A673 (cell line): ENCODE measurements at regions not wholly inside any gene's neighbourhood (a gene's known extent, or its start where the extent isn't known, plus 50 kb on each side); places are given as distances from the start of the nearest gene placed in this dataset.

Source experiments
- BruUV-seq: library from RNA; stranded (reverse); fragments of 400-500 nt; replicated peaks from 2 replicates; lab custom pipeline; 2021; lab: Mats Ljungman, UMichigan
- CTCF ChIA-PET: fragments of 300-600 bp; sonication (Branson Sonifier 250); formaldehyde crosslinking; loops from one replicate; lab custom pipeline; 2022; ENCODE audit warnings: antibody characterized with exemption; lab: Charles Lee
- POLR2A ChIA-PET: fragments of 300-600 bp; sonication (Branson Sonifier 250); formaldehyde crosslinking; loops from one replicate; lab custom pipeline; 2022; ENCODE audit warnings: antibody characterized with exemption; ENCODE audit not compliant: low non-redundant PET; lab: Charles Lee
- DNase-seq: peaks from one replicate; pipeline ENCODE4 v3.0.0-alpha.2; 2015; ENCODE audit warnings: low spot score
- H3K27ac ChIP-seq: fragments of 200-600 bp; sonication (generic); 2 replicates; pipeline ENCODE4 v1.5.1; 2016; ENCODE audit warnings: mixed run types, low read depth, mild to moderate bottlenecking, mixed read lengths, antibody characterized with exemption, low read length; ENCODE audit not compliant: poor library complexity, severe bottlenecking
- H3K27me3 ChIP-seq: fragments of 200-600 bp; sonication (generic); replicated peaks from 2 replicates; pipeline ENCODE4 v1.6.1; 2017; ENCODE audit warnings: mixed run types, low read depth, mild to moderate bottlenecking, mixed read lengths, antibody characterized with exemption, low read length; ENCODE audit not compliant: insufficient read depth, poor library complexity
- H3K36me3 ChIP-seq: fragments of 200-600 bp; sonication (generic); 2 replicates; pipeline ENCODE4 v1.6.1; 2016; ENCODE audit warnings: mixed run types, mild to moderate bottlenecking, mixed read lengths, antibody characterized with exemption, low read length; ENCODE audit not compliant: insufficient read depth, poor library complexity, severe bottlenecking
- H3K4me1 ChIP-seq: fragments of 200-600 bp; sonication (generic); 2 replicates; pipeline ENCODE4 v1.6.1; 2017; ENCODE audit warnings: mixed run types, mild to moderate bottlenecking, mixed read lengths, antibody characterized with exemption, low read length; ENCODE audit not compliant: insufficient read depth, poor library complexity, severe bottlenecking
- H3K4me3 ChIP-seq: fragments of 200-600 bp; sonication (generic); 2 replicates; pipeline ENCODE4 v1.5.1; 2016; ENCODE audit warnings: low read depth, mixed run types, mild to moderate bottlenecking, mixed read lengths, low read length; ENCODE audit not compliant: poor library complexity, severe bottlenecking
- H3K9me3 ChIP-seq: fragments of 200-600 bp; sonication (generic); 2 replicates; pipeline ENCODE4 v1.6.1; 2016; ENCODE audit warnings: mixed run types, low read depth, mild to moderate bottlenecking, mixed read lengths, antibody characterized with exemption, low read length; ENCODE audit not compliant: poor library complexity, severe bottlenecking
- EZH2 ChIP-seq: fragments of 200-600 bp; sonication (generic); IDR thresholded peaks from 2 replicates; pipeline ENCODE4 v1.6.1; 2017; ENCODE audit warnings: borderline replicate concordance, low read depth, mild to moderate bottlenecking, mixed read lengths, antibody characterized with exemption, low read length; ENCODE audit not compliant: poor library complexity, severe bottlenecking
- intact Hi-C: fragments of 100-400 bp; cut with micrococcal nuclease; formaldehyde crosslinking; loops from one replicate; pipeline ENCODE4 v1.10.0; 2022; ENCODE audit not compliant: unreplicated experiment
- TF ChIP-seq, protein P1 (sequence below): fragments of 300-800, 200-600 bp; sonication (generic); conservative IDR thresholded peaks from 2 replicates; pipeline ENCODE4 v1.5.1; 2017; ENCODE audit warnings: low read depth, mild to moderate bottlenecking, antibody characterized with exemption, low read length, moderate library complexity, mixed read lengths

DNA sequence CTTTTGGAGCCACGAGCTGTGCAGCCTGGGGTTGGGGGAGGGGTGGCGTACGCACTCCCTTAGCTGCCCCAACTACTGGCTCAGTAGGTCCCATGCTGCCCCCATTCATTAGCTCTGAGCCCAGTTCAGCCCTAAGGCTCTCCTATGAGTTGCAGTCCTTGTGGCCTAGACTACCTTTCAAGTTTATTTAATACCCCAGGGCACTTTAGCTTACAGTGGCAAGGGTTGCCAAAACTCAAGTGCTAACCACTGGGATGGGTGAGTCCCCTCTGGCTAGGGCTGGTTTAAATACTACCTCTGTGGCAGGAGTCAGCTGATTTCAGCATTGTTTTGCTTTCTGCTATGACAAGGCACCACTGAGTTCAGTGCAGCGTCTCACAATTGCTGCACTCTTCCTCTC lies 118.2 kb downstream of the ODF2L start:
- ChIA-PET CTCF (no interaction called here), POLR2A (no interaction called here)
- no TSS peak for BruUV-seq
- intact Hi-C loops, result no loop called here
- H3K9me3 ChIP-seq, result no peaks in the 10 kb centered on the region
- H3K4me3 ChIP-seq, result no peak overlapping the region
- H3K36me3 ChIP-seq, result no peaks in the 10 kb centered on the region
- no peaks in the 10 kb centered on the region for H3K4me1 ChIP-seq
- TF ChIP-seq, protein P1, sequence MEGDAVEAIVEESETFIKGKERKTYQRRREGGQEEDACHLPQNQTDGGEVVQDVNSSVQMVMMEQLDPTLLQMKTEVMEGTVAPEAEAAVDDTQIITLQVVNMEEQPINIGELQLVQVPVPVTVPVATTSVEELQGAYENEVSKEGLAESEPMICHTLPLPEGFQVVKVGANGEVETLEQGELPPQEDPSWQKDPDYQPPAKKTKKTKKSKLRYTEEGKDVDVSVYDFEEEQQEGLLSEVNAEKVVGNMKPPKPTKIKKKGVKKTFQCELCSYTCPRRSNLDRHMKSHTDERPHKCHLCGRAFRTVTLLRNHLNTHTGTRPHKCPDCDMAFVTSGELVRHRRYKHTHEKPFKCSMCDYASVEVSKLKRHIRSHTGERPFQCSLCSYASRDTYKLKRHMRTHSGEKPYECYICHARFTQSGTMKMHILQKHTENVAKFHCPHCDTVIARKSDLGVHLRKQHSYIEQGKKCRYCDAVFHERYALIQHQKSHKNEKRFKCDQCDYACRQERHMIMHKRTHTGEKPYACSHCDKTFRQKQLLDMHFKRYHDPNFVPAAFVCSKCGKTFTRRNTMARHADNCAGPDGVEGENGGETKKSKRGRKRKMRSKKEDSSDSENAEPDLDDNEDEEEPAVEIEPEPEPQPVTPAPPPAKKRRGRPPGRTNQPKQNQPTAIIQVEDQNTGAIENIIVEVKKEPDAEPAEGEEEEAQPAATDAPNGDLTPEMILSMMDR, result no peak
- no peak for TF ChIP-seq EZH2
- H3K27me3 ChIP-seq, result no peaks in the 10 kb centered on the region
- DNase-seq, result no peak
- H3K27ac ChIP-seq, result no peak overlapping the region

DNA sequence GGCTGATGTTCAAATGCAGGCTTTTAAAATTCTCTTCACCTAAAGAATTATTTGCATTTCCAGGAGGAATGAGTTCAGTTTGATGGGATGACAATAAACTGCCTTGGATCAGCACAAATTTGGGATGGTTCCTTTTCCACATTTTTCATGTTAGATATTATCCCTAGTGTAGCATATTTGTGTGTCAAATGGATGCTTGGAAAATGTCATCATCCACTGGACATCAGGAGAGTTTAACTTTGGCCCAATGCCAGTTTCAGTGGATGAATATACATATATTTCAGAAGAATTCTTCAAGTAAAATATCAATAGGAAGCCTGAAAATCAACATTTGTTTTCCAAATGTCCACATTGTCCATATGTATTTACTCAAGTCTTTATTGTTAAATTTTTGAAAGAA lies 116.5 kb upstream of the COL24A1 start:
- no peaks in the 10 kb centered on the region for H3K9me3 ChIP-seq
- ChIA-PET POLR2A (no interaction called here), CTCF (no interaction called here)
- no peaks in the 10 kb centered on the region for H3K4me1 ChIP-seq
- intact Hi-C loops, result no loop called here
- no peak for TF ChIP-seq EZH2
- TF ChIP-seq, protein P1, result no peak
- H3K4me3 ChIP-seq, result no peak overlapping the region
- no peaks in the 10 kb centered on the region for H3K27me3 ChIP-seq
- no peak for DNase-seq
- no TSS peak for BruUV-seq
- H3K36me3 ChIP-seq, result no peaks in the 10 kb centered on the region
- no peak overlapping the region for H3K27ac ChIP-seq

DNA sequence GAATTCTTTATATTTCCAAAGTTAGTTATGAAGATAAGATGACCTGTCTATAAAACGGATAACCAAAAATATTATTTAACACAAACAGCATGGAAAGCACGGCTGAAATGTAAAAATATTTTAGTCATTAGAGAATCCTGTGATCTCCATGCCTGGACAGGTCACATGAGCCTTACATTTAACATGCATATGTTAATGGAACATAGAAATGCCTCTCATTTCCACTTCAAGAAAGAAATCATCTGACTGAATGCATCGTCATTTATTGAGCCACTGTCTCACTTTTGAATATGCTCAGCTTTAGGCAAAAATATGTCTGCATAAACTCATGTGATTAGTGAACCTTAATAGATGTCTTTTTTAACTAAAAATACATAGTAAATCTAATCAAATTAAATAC lies 115.5 kb upstream of the COL24A1 start:
- Histone ChIP-seq H3K27ac (no peak overlapping the region), H3K4me1 (no peaks in the 10 kb centered on the region), H3K9me3 (no peaks in the 10 kb centered on the region), H3K4me3 (no peak overlapping the region), H3K36me3 (no peaks in the 10 kb centered on the region), H3K27me3 (no peaks in the 10 kb centered on the region)
- intact Hi-C loops, result no loop called here
- BruUV-seq, result no TSS peak
- ChIA-PET CTCF (no interaction called here), POLR2A (no interaction called here)
- TF ChIP-seq, protein P1, result no peak
- TF ChIP-seq EZH2, result no peak
- no peak for DNase-seq
